ENCODE measurements at regions not wholly inside any gene's neighbourhood (a gene's known extent, or its start where the extent isn't known, plus 50 kb on each side); places are given as distances from the start of the nearest gene placed in this dataset.
"Not testable (repeated sequence)": the region's sequence is repeated elsewhere in the genome, so short reads cannot be mapped to it uniquely, and the experiment has no call there.

DNA sequence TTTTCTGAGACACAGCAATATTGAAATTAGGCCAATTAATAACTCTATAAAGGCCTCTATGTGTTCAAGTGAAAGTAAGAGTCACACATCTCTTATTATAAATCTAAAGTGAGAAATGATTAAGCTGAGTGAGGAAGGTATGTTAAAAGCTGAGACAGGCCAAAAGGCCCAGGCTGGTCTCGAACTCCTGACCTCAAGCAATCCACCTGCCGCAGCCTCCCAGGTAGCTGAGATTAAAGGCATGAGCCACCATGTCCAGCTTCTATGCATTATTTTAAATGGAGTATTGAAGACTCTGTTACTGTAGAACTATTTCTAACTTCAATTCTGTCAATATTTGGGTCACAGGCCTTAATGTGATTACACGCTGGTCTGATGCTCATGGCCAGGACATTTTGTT lies 1706.9 kb downstream of the SPATA31A7 start:
- H3K9me3 ChIP-seq (ENCODE audit: control insufficient read depth, low read depth, low read length); H3K27ac ChIP-seq (ENCODE audit: low read length); H3K4me1 ChIP-seq (ENCODE audit: control insufficient read depth, low read depth, low read length); H3K9ac ChIP-seq (ENCODE audit: low read length); H3K27me3 ChIP-seq (ENCODE audit: control insufficient read depth, insufficient read depth, low read length); H3K4me3 ChIP-seq (ENCODE audit: low read length); H3K36me3 ChIP-seq (ENCODE audit: control insufficient read depth, low read depth, low read length): not testable (repeated sequence)

DNA sequence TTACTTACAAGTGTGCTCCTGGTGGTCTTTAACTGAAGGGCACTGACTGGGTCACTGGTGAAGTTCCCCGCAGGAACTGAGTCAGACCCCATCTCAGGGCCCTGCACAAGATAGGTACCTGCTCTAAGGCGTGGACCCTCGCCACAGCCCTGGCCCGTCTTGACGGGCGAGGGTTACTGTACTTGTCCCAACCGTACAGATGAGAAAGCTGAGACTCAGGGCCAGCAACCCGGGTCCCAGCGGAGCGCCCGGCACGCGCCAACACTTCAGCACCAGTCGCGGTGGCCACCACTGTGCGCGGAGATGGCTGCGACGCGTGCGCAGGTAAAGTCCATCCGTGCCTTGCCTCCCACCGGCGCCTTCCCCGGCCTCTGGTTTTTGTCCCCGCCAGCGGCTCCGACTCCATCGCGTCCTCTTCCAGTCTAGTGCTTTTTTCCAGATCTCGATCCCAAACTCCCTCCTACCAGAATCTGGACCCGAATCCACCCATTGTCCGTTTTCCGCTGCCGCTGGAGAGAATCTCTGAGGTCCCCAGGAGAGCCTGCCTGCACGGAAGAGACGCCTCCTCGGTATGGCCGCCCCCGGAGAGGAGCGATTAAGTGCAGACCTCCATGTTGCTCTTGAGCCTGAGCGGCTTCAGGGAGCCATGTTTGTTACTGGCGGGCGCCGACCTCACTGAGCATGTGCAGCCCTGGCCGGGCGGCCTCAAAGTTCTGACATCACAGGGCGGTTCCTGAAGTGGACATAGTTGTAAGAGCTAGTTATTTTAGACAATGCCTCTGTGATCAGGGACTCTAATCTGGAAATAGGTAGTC lies 1707.8 kb downstream of the SPATA31A7 start:
- H3K27ac ChIP-seq (ENCODE audit: low read length); H3K27me3 ChIP-seq (ENCODE audit: control insufficient read depth, insufficient read depth, low read length); H3K36me3 ChIP-seq (ENCODE audit: control insufficient read depth, low read depth, low read length); H3K9ac ChIP-seq (ENCODE audit: low read length); H3K9me3 ChIP-seq (ENCODE audit: control insufficient read depth, low read depth, low read length); H3K4me1 ChIP-seq (ENCODE audit: control insufficient read depth, low read depth, low read length): not testable (repeated sequence)
- peak overlapping the region; percentile 40 for H3K4me3 ChIP-seq (ENCODE audit: low read length)

DNA sequence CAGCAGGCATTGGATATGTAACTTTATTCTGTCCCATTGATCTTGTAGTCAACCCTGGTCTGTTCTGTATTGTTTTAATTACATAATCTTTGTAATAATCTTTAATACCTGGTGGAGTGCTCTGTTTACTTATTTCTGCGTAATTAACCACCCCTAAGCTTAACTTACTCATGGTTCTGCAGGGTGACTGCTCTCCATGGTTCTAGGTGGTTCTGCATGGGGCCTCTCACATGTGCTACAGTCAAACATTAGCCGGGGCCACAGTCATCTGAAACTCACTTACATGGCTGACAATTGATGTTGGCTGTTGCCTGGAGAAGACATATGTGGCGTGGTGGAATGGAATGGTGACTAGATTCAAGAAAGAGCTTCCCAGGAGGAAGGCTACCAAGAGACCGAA lies 1709.8 kb downstream of the SPATA31A7 start:
- H3K9me3 ChIP-seq (ENCODE audit: control insufficient read depth, low read depth, low read length); H3K27ac ChIP-seq (ENCODE audit: low read length); H3K4me3 ChIP-seq (ENCODE audit: low read length); H3K27me3 ChIP-seq (ENCODE audit: control insufficient read depth, insufficient read depth, low read length); H3K4me1 ChIP-seq (ENCODE audit: control insufficient read depth, low read depth, low read length); H3K36me3 ChIP-seq (ENCODE audit: control insufficient read depth, low read depth, low read length); H3K9ac ChIP-seq (ENCODE audit: low read length): not testable (repeated sequence)

DNA sequence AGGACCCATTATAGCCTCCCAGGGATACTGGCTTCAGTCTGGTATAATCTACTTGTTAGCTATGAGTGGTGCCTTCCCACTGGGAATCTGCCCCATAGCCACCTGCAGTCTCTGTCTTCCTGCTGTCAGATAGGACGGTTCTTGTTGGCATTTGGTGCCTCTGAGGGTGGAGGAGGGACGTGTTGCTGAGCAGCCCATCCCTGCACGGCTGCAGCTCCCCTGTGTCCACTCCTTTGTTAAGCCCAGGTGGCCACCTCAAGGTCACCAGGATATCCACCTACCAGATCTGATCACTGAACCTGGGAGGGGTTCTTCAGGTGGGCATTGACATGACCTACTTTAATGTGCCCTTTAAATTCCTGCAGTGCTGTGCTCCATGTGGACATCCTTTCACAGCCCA lies 1714.2 kb downstream of the SPATA31A7 start:
- H3K27ac ChIP-seq (ENCODE audit: low read length); H3K27me3 ChIP-seq (ENCODE audit: control insufficient read depth, insufficient read depth, low read length); H3K4me3 ChIP-seq (ENCODE audit: low read length); H3K4me1 ChIP-seq (ENCODE audit: control insufficient read depth, low read depth, low read length); H3K36me3 ChIP-seq (ENCODE audit: control insufficient read depth, low read depth, low read length); H3K9ac ChIP-seq (ENCODE audit: low read length); H3K9me3 ChIP-seq (ENCODE audit: control insufficient read depth, low read depth, low read length): not testable (repeated sequence)

DNA sequence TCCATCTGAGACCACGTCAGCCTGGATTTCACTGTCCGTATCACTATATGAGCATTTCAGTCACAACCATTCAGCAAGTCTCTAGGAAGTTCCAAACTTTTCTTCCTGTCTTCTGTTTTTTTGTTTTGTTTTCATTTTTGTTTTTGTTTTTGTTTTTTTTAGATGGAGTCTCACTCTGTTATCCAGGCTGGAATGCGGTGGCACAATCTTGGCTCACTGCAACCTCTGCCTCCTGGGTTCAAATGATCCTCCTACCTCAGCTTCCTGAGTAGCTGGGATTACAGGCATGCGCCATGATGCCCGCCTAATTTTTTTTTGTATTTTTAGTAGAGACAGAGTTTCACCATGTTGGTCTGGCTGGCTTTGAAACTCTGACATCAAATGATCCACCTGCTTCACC lies 1715.9 kb downstream of the SPATA31A7 start:
- H3K27me3 ChIP-seq (ENCODE audit: control insufficient read depth, insufficient read depth, low read length) = not testable (repeated sequence)

DNA sequence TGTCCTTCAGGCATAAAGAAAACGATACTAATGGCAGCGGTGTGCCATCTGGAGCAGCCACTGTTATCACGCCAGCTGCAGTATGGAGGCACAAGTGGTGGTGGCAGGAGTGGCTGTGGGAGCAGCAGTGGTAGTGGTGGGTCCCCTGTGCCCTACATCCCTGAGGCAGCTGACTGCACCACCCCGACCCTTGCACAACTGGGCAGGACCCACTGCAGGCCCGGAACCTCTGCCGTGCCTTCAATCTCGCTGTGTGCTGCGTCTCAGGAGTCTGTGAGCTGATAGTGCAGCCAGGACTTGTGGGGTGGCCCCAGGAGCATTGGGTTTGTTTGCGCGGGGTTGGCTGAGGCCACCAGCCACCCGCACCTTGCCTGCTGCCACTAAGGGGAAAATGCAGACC lies 1718.0 kb downstream of the SPATA31A7 start:
- not testable (repeated sequence) for H3K36me3 ChIP-seq (ENCODE audit: control insufficient read depth, low read depth, low read length); H3K9me3 ChIP-seq (ENCODE audit: control insufficient read depth, low read depth, low read length); H3K27ac ChIP-seq (ENCODE audit: low read length); H3K4me3 ChIP-seq (ENCODE audit: low read length); H3K9ac ChIP-seq (ENCODE audit: low read length); H3K4me1 ChIP-seq (ENCODE audit: control insufficient read depth, low read depth, low read length); H3K27me3 ChIP-seq (ENCODE audit: control insufficient read depth, insufficient read depth, low read length)

More for the DNA sequence above, 1715.9 kb downstream of the SPATA31A7 start:
- H3K9ac ChIP-seq (ENCODE audit: low read length); H3K4me1 ChIP-seq (ENCODE audit: control insufficient read depth, low read depth, low read length); H3K9me3 ChIP-seq (ENCODE audit: control insufficient read depth, low read depth, low read length); H3K27ac ChIP-seq (ENCODE audit: low read length); H3K4me3 ChIP-seq (ENCODE audit: low read length); H3K36me3 ChIP-seq (ENCODE audit: control insufficient read depth, low read depth, low read length): not testable (repeated sequence)

DNA sequence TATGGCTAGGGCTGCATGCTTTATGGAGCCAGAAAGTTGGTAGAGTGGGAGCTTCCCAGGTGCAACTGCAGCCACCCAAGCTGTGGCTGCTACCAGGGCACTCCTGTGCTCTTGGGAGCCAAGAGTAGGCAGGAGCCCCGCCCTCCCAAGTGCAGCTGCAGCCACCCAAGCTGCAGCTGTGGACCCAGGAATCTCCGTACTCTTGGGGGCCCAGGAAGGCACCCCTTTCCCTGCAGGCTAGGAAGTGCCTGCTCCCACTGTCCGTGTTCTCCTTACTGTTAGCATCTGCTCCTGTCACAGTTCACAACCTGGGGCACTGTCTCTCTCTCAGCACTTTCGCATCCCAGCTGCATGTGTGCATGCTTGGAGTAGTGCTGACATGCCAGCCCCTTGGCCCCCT lies 1718.4 kb downstream of the SPATA31A7 start:
- H3K4me3 ChIP-seq (ENCODE audit: low read length); H3K27ac ChIP-seq (ENCODE audit: low read length); H3K27me3 ChIP-seq (ENCODE audit: control insufficient read depth, insufficient read depth, low read length); H3K9me3 ChIP-seq (ENCODE audit: control insufficient read depth, low read depth, low read length); H3K36me3 ChIP-seq (ENCODE audit: control insufficient read depth, low read depth, low read length); H3K4me1 ChIP-seq (ENCODE audit: control insufficient read depth, low read depth, low read length); H3K9ac ChIP-seq (ENCODE audit: low read length): not testable (repeated sequence)

DNA sequence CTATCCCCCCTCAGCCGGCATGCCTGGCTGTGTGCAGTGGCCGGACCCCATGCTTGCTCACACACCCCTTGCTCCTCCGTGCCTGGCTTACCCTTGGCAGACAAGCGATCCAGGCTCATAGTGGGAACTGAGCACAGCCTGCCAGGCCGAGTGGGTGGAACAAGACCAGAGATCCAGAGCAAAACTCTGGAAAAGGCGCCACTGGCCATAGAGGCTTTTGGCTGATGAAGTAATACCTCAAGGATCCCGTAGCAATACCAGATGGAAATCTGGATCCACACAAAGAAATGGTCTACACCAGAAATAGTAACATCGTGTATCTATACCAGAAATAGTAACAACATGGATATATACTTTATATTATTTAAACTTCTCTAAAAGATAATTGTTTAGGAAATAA lies 1719.6 kb downstream of the SPATA31A7 start:
- not testable (repeated sequence) for H3K36me3 ChIP-seq (ENCODE audit: control insufficient read depth, low read depth, low read length); H3K4me1 ChIP-seq (ENCODE audit: control insufficient read depth, low read depth, low read length); H3K9me3 ChIP-seq (ENCODE audit: control insufficient read depth, low read depth, low read length); H3K9ac ChIP-seq (ENCODE audit: low read length); H3K27ac ChIP-seq (ENCODE audit: low read length); H3K4me3 ChIP-seq (ENCODE audit: low read length); H3K27me3 ChIP-seq (ENCODE audit: control insufficient read depth, insufficient read depth, low read length)

DNA sequence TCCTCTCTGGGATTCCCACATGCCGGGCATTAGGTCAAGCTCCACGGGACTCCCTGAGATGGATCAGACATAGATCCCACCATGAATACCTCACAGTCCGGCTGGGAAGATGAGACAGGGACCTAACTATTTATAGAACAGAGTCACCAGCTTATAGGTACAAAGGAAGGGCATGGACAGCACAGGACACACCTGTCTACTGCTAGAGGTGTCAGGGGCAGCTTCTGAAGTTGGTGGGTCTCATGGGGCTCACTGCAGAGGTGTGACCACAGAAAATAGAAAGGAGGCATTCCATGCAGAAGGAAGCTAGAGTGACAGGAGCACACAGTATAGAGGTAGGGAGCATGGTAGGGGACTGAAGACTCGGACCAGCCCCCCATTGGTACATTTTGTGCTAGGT lies 1722.4 kb downstream of the SPATA31A7 start:
- not testable (repeated sequence) for H3K4me3 ChIP-seq (ENCODE audit: low read length); H3K27me3 ChIP-seq (ENCODE audit: control insufficient read depth, insufficient read depth, low read length); H3K36me3 ChIP-seq (ENCODE audit: control insufficient read depth, low read depth, low read length); H3K9me3 ChIP-seq (ENCODE audit: control insufficient read depth, low read depth, low read length); H3K4me1 ChIP-seq (ENCODE audit: control insufficient read depth, low read depth, low read length); H3K9ac ChIP-seq (ENCODE audit: low read length); H3K27ac ChIP-seq (ENCODE audit: low read length)

DNA sequence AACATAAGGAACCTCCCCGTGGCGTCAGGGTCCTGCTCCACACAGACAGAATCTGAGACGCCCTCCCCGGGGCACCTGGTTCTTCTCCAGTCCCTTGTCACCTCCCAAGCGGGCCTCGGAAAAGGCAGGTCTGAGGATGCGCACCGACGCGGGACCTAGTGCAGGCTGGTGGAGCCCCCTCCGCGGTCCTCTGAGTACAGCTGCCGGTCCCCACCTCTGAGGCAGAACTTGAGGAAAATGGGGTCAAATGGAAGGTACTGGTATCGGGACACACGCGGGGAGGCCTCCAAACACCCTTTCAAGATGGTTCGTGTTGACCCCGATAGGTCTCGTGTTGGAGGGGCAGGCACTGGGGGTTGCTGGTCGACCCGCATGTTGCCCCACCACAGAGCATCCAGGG lies 1725.3 kb downstream of the SPATA31A7 start:
- not testable (repeated sequence) for H3K4me3 ChIP-seq (ENCODE audit: low read length); H3K4me1 ChIP-seq (ENCODE audit: control insufficient read depth, low read depth, low read length)

DNA sequence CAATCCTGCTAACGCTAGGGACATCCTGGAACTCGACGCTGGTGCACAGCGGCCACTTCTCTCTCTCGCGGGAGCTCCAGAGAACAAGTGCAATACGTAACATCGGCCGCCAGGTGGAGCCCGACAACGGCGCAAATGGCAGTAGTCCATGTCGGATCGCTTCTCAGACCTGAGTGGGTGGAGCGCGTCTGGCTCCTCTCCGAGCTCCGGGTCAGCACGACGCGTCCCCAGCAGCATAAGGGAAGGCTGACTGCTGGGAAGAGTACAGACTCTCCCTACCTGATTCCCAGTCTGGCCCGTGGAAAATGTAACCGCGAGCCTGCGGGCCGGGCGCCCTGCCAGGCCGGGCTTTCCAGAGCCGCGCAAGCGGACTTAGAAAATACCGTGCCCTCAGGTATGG lies 1725.8 kb downstream of the SPATA31A7 start:
- H3K9me3 ChIP-seq (ENCODE audit: control insufficient read depth, low read depth, low read length) = not testable (repeated sequence)

More for the DNA sequence above, 1725.3 kb downstream of the SPATA31A7 start:
- H3K9ac ChIP-seq (ENCODE audit: low read length); H3K27ac ChIP-seq (ENCODE audit: low read length); H3K9me3 ChIP-seq (ENCODE audit: control insufficient read depth, low read depth, low read length); H3K27me3 ChIP-seq (ENCODE audit: control insufficient read depth, insufficient read depth, low read length); H3K36me3 ChIP-seq (ENCODE audit: control insufficient read depth, low read depth, low read length): not testable (repeated sequence)

DNA sequence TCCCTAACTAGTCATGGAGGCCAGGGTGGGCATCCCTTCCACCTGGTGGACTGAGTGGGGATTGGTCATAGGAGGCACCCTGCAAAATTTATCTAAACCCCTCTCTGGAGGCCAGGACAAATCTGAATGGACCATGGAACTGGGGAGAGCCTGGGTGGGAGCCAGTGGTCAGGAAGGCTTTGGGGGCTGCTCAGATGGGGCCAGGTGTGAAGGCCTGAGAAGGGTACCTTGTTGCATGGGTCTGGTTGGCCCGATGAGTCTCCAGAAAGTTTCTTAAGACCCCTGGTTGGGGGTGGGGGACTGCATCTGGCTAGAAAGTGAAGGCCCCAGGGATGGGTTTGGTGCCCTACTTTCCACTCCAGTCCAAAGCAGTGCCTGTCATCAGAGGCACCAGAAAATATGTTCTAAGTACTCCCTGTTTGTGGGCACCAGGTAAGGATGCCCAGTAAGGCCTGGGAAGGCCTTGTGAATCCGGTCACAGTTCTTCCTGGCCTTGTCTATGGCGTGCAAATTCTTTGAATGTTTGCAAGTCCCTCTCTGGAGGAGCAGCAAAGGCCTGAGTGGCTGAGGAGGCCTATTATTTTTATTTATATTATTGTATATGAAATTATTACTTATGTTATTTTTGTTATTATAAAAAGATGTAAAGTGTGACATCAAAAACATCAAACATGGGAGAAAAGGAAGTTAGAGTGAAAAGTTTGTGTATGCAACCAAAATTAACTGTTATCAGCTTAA lies 1729.0 kb downstream of the SPATA31A7 start:
- not testable (repeated sequence) for H3K4me1 ChIP-seq (ENCODE audit: control insufficient read depth, low read depth, low read length); H3K4me3 ChIP-seq (ENCODE audit: low read length); H3K9ac ChIP-seq (ENCODE audit: low read length); H3K36me3 ChIP-seq (ENCODE audit: control insufficient read depth, low read depth, low read length); H3K9me3 ChIP-seq (ENCODE audit: control insufficient read depth, low read depth, low read length); H3K27ac ChIP-seq (ENCODE audit: low read length); H3K27me3 ChIP-seq (ENCODE audit: control insufficient read depth, insufficient read depth, low read length)

More for the DNA sequence above, 1725.8 kb downstream of the SPATA31A7 start:
- not testable (repeated sequence) for H3K4me3 ChIP-seq (ENCODE audit: low read length); H3K27ac ChIP-seq (ENCODE audit: low read length); H3K27me3 ChIP-seq (ENCODE audit: control insufficient read depth, insufficient read depth, low read length); H3K4me1 ChIP-seq (ENCODE audit: control insufficient read depth, low read depth, low read length); H3K36me3 ChIP-seq (ENCODE audit: control insufficient read depth, low read depth, low read length); H3K9ac ChIP-seq (ENCODE audit: low read length)

All from iPS-18a (cell line).